SK-N-MC (cell line): ENCODE measurements at regions not wholly inside any gene's neighbourhood (a gene's known extent, or its start where the extent isn't known, plus 50 kb on each side); places are given as distances from the start of the nearest gene placed in this dataset.

Experiments
- EZH2 ChIP-seq: fragments of 200-600 bp; sonication (generic); IDR thresholded peaks from one replicate; pipeline ENCODE4 v1.6.1; 2017; ENCODE audit warnings: antibody characterized with exemption
- FOXP2 ChIP-seq: optimal IDR thresholded peaks from 2 replicates; pipeline ENCODE3; 2011; ENCODE audit warnings: mild to moderate bottlenecking, moderate library complexity; ENCODE audit not compliant: insufficient read depth; ENCODE audit errors: extremely low read length, control extremely low read depth
- POLR2AphosphoS5 ChIP-seq: IDR thresholded peaks from 2 replicates; pipeline ENCODE4 v1.6.1; 2012; ENCODE audit warnings: mild to moderate bottlenecking, low read depth, low read length, borderline replicate concordance

GRCh38 chr19:30888937-30889336 is 460.3 kb downstream of the TSHZ3 start:
- no peak for TF ChIP-seq POLR2AphosphoS5
- no peak for TF ChIP-seq EZH2
- TF ChIP-seq FOXP2, result no peak
